Esophagus muscularis mucosa (tissue), 4 donors: ENCODE measurements at regions not wholly inside any gene's neighbourhood (a gene's known extent, or its start where the extent isn't known, plus 50 kb on each side); places are given as distances from the start of the nearest gene placed in this dataset.

Experiments used
- DNase-seq: peaks from one replicate; pipeline ENCODE4 v3.0.0-alpha.2; 2017; ENCODE audit errors: extremely low spot score
- H3K27ac ChIP-seq, 4 donors: fragments of 200-600 bp; sonication (generic); replicated peaks in 1 of 4; 1 replicate in 3 of 4; 2 replicates in 1 of 4; pipeline ENCODE4 v1.5.1; 2016 to 2019; ENCODE audit warnings: mild to moderate bottlenecking in 1 of 4
- H3K27me3 ChIP-seq, 4 donors: fragments of 200-600 bp; sonication (generic); one replicate each; pipeline versions ENCODE4 v1.5.1 to v1.6.0; 2016 to 2019
- H3K36me3 ChIP-seq, 4 donors: fragments of 200-600 bp; sonication (generic); one replicate each; pipeline ENCODE4 v1.5.1; 2016 to 2019
- H3K4me1 ChIP-seq, 4 donors: fragments of 200-600 bp; sonication (generic); one replicate each; pipeline ENCODE4 v1.5.1; 2016 to 2019
- H3K4me3 ChIP-seq, 4 donors: fragments of 200-600 bp; sonication (generic); 1 replicate in 2 of 4; 2 replicates in 2 of 4; pipeline ENCODE4 v1.5.1; 2016 to 2019; ENCODE audit warnings: mild to moderate bottlenecking in 4 of 4, moderate library complexity in 1 of 4
- H3K9me3 ChIP-seq, 4 donors: fragments of 200-600 bp; sonication (generic); 1 replicate in 3 of 4; 2 replicates in 1 of 4; pipeline ENCODE4 v1.5.1; 2016 to 2019
- CTCF ChIP-seq, 3 experiments: fragments of 200-600 bp in 2 of 3; fragments of 450-650 bp in 1 of 3; sonication (generic) in 2 of 3; IDR thresholded peaks; one replicate each; pipeline ENCODE4 v1.5.1; 2017 to 2019; ENCODE audit warnings: antibody characterized with exemption in 3 of 3, mild to moderate bottlenecking in 2 of 3, moderate library complexity in 1 of 3
- EP300 ChIP-seq: sonication (generic); formaldehyde crosslinking; IDR thresholded peaks from one replicate; pipeline ENCODE4 v1.6.1; 2017; ENCODE audit warnings: antibody characterized with exemption
- POLR2A ChIP-seq: fragments of 450-650 bp; IDR thresholded peaks from one replicate; pipeline ENCODE4 v1.6.1; 2017; ENCODE audit warnings: antibody characterized with exemption, moderate library complexity, mild to moderate bottlenecking, low read depth
- POLR2AphosphoS5 ChIP-seq, 2 donors: sonication (generic); formaldehyde crosslinking; IDR thresholded peaks; one replicate each; pipeline ENCODE4 v1.6.1; 2017; ENCODE audit warnings: antibody characterized with exemption in 2 of 2
- WGBS: methylation state at CpG from one replicate; pipeline ENCODE4 v1.1.5; 2018; 5-methylcytosine and 5-hydroxymethylcytosine counted together
- intact Hi-C: fragments of 100-400 bp; cut with DNase I; formaldehyde crosslinking; loops from one replicate; pipeline ENCODE4 v1.15.1; 2023

- Histone ChIP-seq H3K27ac (no peak overlapping the region), H3K4me1 (peaks cover 0 to 22% (median 8%) of the 10 kb centered on the region in 4 donors), H3K9me3 (no peaks in the 10 kb centered on the region), H3K36me3 (no peaks in the 10 kb centered on the region), H3K27me3 (no peaks in the 10 kb centered on the region), H3K4me3 (no peak overlapping the region)
- intact Hi-C loops, result no loop called here
- DNase-seq, result no peak
- 30% methylated on average over 3 of the region's 3 CpGs for WGBS
- TF ChIP-seq POLR2AphosphoS5 (IDR thresholded peaks at IDR 0.05) (no peak), EP300 (no peak), POLR2A (no peak), CTCF (IDR thresholded peaks at IDR 0.05) (no peak)
Observed at GRCh38 chr4:23978002-23978401, 88.2 kb upstream of the PPARGC1A start.

GRCh38 chr4:23976423-23976822 lies 86.6 kb upstream of the PPARGC1A start:
- DNase-seq, result no peak
- H3K4me1 ChIP-seq, result peaks cover 0 to 26% (median 13%) of the 10 kb centered on the region in 4 donors
- TF ChIP-seq EP300 (no peak), POLR2AphosphoS5 (IDR thresholded peaks at IDR 0.05) (no peak), POLR2A (no peak), CTCF (IDR thresholded peaks at IDR 0.05) (no peak)
- H3K27me3 ChIP-seq, result no peaks in the 10 kb centered on the region
- H3K9me3 ChIP-seq, result no peaks in the 10 kb centered on the region
- no peaks in the 10 kb centered on the region for H3K36me3 ChIP-seq
- intact Hi-C loops, result no loop called here
- H3K27ac ChIP-seq, result no peak overlapping the region
- WGBS, result 85% methylated on average over 2 of the region's 2 CpGs
- H3K4me3 ChIP-seq, result no peak overlapping the region

GRCh38 chr4:23973308-23973855 lies 83.5 kb upstream of the PPARGC1A start:
- no peak for DNase-seq
- intact Hi-C loops, result no loop called here
- peaks cover 0 to 17% (median 10%) of the 10 kb centered on the region in 4 donors for H3K4me1 ChIP-seq
- no peaks in the 10 kb centered on the region for H3K36me3 ChIP-seq
- TF ChIP-seq POLR2AphosphoS5 (IDR thresholded peaks at IDR 0.05) (no peak), EP300 (no peak), CTCF (IDR thresholded peaks at IDR 0.05) (no peak), POLR2A (no peak)
- no peaks in the 10 kb centered on the region for H3K9me3 ChIP-seq
- no peak overlapping the region for H3K27ac ChIP-seq
- H3K4me3 ChIP-seq, result no peak overlapping the region
- no peaks in the 10 kb centered on the region for H3K27me3 ChIP-seq
- 76% methylated on average over 1 of the region's 1 CpG for WGBS

GRCh38 chr4:23972805-23973204 lies 83.0 kb upstream of the PPARGC1A start:
- Histone ChIP-seq H3K27me3 (no peaks in the 10 kb centered on the region), H3K4me3 (no peak overlapping the region), H3K9me3 (no peaks in the 10 kb centered on the region), H3K36me3 (no peaks in the 10 kb centered on the region), H3K4me1 (peaks cover 0 to 11% (median 6%) of the 10 kb centered on the region in 4 donors), H3K27ac (no peak overlapping the region)
- intact Hi-C loops, result no loop called here
- DNase-seq, result no peak
- TF ChIP-seq POLR2A (no peak), EP300 (no peak), CTCF (IDR thresholded peaks at IDR 0.05) (no peak), POLR2AphosphoS5 (IDR thresholded peaks at IDR 0.05) (no peak)
- WGBS, result 72% methylated on average over 3 of the region's 3 CpGs

- Histone ChIP-seq H3K27ac (no peak overlapping the region), H3K9me3 (no peaks in the 10 kb centered on the region), H3K4me3 (no peak overlapping the region), H3K4me1 (peaks cover 0 to 8% (median 6%) of the 10 kb centered on the region in 4 donors), H3K27me3 (no peaks in the 10 kb centered on the region), H3K36me3 (no peaks in the 10 kb centered on the region)
- 55% methylated on average over 2 of the region's 2 CpGs for WGBS
- intact Hi-C loops, result no loop called here
- TF ChIP-seq EP300, result no peak
- no peak for TF ChIP-seq POLR2AphosphoS5 (IDR thresholded peaks at IDR 0.05)
- no peak for TF ChIP-seq POLR2A
- no peak for TF ChIP-seq CTCF (IDR thresholded peaks at IDR 0.05)
- DNase-seq, result no peak
Observed at GRCh38 chr4:23972187-23972586, 82.3 kb upstream of the PPARGC1A start.
